Mucosa of descending colon (tissue), 3 donors: ENCODE measurements at regions not wholly inside any gene's neighbourhood (a gene's known extent, or its start where the extent isn't known, plus 50 kb on each side); places are given as distances from the start of the nearest gene placed in this dataset.

ENCODE experiments used
- ATAC-seq: fragments of 200-7000 bp; cut with Tn5 transposase; one replicate; pipeline ENCODE4 v1.9.1; 2020; ENCODE audit warnings: mild to moderate bottlenecking, moderate library complexity
- DNase-seq, 3 donors: peaks; one replicate each; pipeline ENCODE4 v3.0.0-alpha.2; 2020
- H3K36me3 ChIP-seq: fragments of 200-600 bp; one replicate; pipeline ENCODE4 v1.8.0; 2021; ENCODE audit warnings: low read depth, mild to moderate bottlenecking
- H3K4me1 ChIP-seq: fragments of 200-600 bp; one replicate; pipeline ENCODE4 v1.8.0; 2021; ENCODE audit warnings: low read depth, mild to moderate bottlenecking
- H3K4me3 ChIP-seq: fragments of 200-600 bp; one replicate; pipeline ENCODE4 v1.8.0; 2021; ENCODE audit warnings: mild to moderate bottlenecking
- H3K9me3 ChIP-seq: fragments of 200-600 bp; one replicate; pipeline ENCODE4 v1.8.0; 2021; ENCODE audit warnings: mild to moderate bottlenecking
- CTCF ChIP-seq: fragments of 200-600 bp; IDR thresholded peaks from one replicate; pipeline ENCODE4 v1.8.0; 2022; ENCODE audit warnings: antibody characterized with exemption, mild to moderate bottlenecking
- intact Hi-C, 2 donors: fragments of 100-400 bp; cut with DNase I in 1 of 2; cut with micrococcal nuclease in 1 of 2; formaldehyde crosslinking; loops; one replicate each; pipeline versions ENCODE4 v1.11.0 to v1.11.1; 2022; cut with DNase I, micrococcal nuclease
- donor health status: DM: no; HTN: no; CAD: no; lungs with moderate emphysema.
- donor health status: DM: no; HTN: no; CAD: no.
- donor health status: DM: no; HTN: yes; CAD: no.

- ATAC-seq (no peak), DNase-seq (no peak)
- intact Hi-C loops = no loop called here
- no peaks in the 10 kb centered on the region for H3K4me1 ChIP-seq
- no peak for TF ChIP-seq CTCF
- no peaks in the 10 kb centered on the region for H3K9me3 ChIP-seq
- no peaks in the 10 kb centered on the region for H3K36me3 ChIP-seq
- no peak overlapping the region for H3K4me3 ChIP-seq
Measured at GRCh38 chr6:74851596-74851995, 354.3 kb downstream of the COL12A1 start.

GRCh38 chr6:74840953-74841352 lies 364.9 kb downstream of the COL12A1 start:
- ATAC-seq (no peak), DNase-seq (no peak)
- intact Hi-C loops = no loop called here
- H3K4me3 ChIP-seq = no peak overlapping the region
- no peak for TF ChIP-seq CTCF
- H3K36me3 ChIP-seq = no peaks in the 10 kb centered on the region
- H3K4me1 ChIP-seq = no peaks in the 10 kb centered on the region
- no peaks in the 10 kb centered on the region for H3K9me3 ChIP-seq

GRCh38 chr6:74834967-74835366 lies 370.9 kb downstream of the COL12A1 start:
- TF ChIP-seq CTCF = no peak
- no peak for ATAC-seq
- intact Hi-C loops = no loop called here
- Histone ChIP-seq H3K4me3 (no peak overlapping the region), H3K9me3 (no peaks in the 10 kb centered on the region), H3K36me3 (no peaks in the 10 kb centered on the region), H3K4me1 (no peaks in the 10 kb centered on the region)
- no peak for DNase-seq

GRCh38 chr6:74826263-74826662 lies 379.6 kb downstream of the COL12A1 start:
- no peak for DNase-seq
- Histone ChIP-seq H3K9me3 (no peaks in the 10 kb centered on the region), H3K36me3 (no peaks in the 10 kb centered on the region), H3K4me1 (no peaks in the 10 kb centered on the region), H3K4me3 (no peak overlapping the region)
- no peak for ATAC-seq
- no peak for TF ChIP-seq CTCF
- intact Hi-C loops = no loop called here

GRCh38 chr6:74814440-74814839 lies 391.4 kb downstream of the COL12A1 start:
- Histone ChIP-seq H3K36me3 (no peaks in the 10 kb centered on the region), H3K4me1 (no peaks in the 10 kb centered on the region), H3K4me3 (no peak overlapping the region), H3K9me3 (peaks cover 5% of the 10 kb centered on the region)
- intact Hi-C loops = no loop called here
- no peak for ATAC-seq
- no peak for DNase-seq
- no peak for TF ChIP-seq CTCF

GRCh38 chr6:74807674-74808073 lies 398.2 kb downstream of the COL12A1 start:
- Histone ChIP-seq H3K4me1 (no peaks in the 10 kb centered on the region), H3K9me3 (no peaks in the 10 kb centered on the region), H3K36me3 (no peaks in the 10 kb centered on the region), H3K4me3 (no peak overlapping the region)
- no peak for ATAC-seq
- no peak for TF ChIP-seq CTCF
- intact Hi-C loops = no loop called here
- no peak for DNase-seq
